ENCODE measurements at regions not wholly inside any gene's neighbourhood (a gene's known extent, or its start where the extent isn't known, plus 50 kb on each side); places are given as distances from the start of the nearest gene placed in this dataset.

DNA sequence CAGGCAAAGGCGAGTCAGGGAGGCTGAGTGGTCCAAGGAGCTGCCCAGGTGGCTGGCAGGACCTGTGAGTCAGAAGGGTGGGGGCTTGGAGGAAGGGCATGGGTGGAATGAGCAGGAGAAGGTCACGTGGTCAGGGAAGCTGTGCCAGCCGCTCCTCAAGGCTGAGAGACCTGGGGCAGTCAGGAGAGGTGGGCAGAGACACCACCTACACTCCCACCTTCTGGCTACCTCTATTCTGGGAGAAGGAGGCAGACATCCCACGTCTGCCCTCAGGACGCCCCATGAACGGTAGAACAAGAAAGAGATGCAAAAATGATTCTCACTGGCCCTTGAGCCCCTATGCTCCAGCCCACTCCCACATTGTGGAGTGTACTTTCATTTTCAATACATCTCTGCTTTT is 151.8 kb upstream of the RAB4A start:
- Histone ChIP-seq H3K4me3 (ENCODE audit: low read depth, low read length) (no peak overlapping the region), H3K9ac (ENCODE audit: low read length) (no peak overlapping the region), H3K27me3 (ENCODE audit: control insufficient read depth, insufficient read depth, low read length) (no peaks in the 10 kb centered on the region), H3K4me1 (ENCODE audit: control insufficient read depth, insufficient read depth, low read length) (peaks cover 24% of the 10 kb centered on the region), H3K27ac (ENCODE audit: low read depth, low read length) (no peak overlapping the region), H3K9me3 (ENCODE audit: control insufficient read depth, insufficient read depth, low read depth, low read length) (no peaks in the 10 kb centered on the region), H3K36me3 (ENCODE audit: control insufficient read depth, insufficient read depth, low read length) (no peaks in the 10 kb centered on the region)

DNA sequence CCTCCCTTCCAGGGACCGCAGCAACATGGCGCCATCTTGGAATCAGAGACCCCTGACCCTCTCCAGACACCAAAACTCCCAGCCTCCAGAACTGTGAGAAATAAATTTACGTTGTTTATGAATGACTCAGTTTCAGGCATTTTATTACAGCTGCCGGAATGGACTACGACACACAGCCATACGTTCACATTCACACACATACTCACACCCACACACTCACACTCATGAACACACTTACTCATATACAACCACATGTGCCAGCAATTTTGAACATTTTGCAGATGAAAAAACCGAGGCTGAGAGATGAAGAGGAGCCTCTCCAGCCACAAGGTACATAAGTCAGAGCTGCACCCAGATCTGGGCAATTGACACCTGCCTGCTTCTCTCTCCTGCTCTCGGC is 151.0 kb upstream of the RAB4A start:
- no peaks in the 10 kb centered on the region for H3K9me3 ChIP-seq (ENCODE audit: control insufficient read depth, insufficient read depth, low read depth, low read length)
- no peaks in the 10 kb centered on the region for H3K36me3 ChIP-seq (ENCODE audit: control insufficient read depth, insufficient read depth, low read length)

DNA sequence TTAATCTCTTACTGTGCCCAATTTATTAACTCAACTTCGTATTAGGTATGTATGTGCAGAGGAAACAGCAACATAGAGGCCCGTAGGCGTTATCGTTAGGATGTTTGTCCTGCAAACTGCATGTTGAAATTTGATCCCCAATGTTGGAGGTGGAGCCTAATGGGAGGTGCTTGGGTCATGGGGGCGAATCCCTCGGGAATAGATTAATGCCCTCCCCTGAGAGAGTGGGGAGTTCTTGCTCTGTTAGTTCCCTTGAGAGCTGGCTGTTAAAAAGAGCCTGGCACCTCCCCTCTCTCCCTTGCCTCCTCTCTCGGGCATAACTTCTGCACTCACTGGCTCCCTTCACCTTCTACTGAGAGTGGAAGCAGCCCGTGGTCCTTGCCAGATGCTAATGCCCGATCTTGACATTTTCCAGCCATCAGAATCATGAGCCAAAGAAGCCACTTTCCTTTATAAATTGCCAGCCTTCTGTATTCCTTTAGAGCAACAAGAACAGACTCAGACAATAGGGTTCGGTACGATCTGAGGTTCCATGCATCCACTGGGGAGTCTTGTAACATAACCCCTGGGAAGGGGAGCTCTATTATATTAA is 149.0 kb upstream of the RAB4A start:
- Histone ChIP-seq H3K9me3 (ENCODE audit: control insufficient read depth, insufficient read depth, low read depth, low read length) (no peaks in the 10 kb centered on the region), H3K27ac (ENCODE audit: low read depth, low read length) (no peak overlapping the region), H3K27me3 (ENCODE audit: control insufficient read depth, insufficient read depth, low read length) (no peaks in the 10 kb centered on the region), H3K4me1 (ENCODE audit: control insufficient read depth, insufficient read depth, low read length) (peaks cover 13% of the 10 kb centered on the region), H3K4me3 (ENCODE audit: low read depth, low read length) (no peak overlapping the region), H3K9ac (ENCODE audit: low read length) (no peak overlapping the region), H3K36me3 (ENCODE audit: control insufficient read depth, insufficient read depth, low read length) (no peaks in the 10 kb centered on the region)

More for the DNA sequence above, 151.0 kb upstream of the RAB4A start:
- peaks cover 17% of the 10 kb centered on the region for H3K4me1 ChIP-seq (ENCODE audit: control insufficient read depth, insufficient read depth, low read length)
- H3K27me3 ChIP-seq (ENCODE audit: control insufficient read depth, insufficient read depth, low read length), result no peaks in the 10 kb centered on the region
- H3K27ac ChIP-seq (ENCODE audit: low read depth, low read length), result no peak overlapping the region
- H3K4me3 ChIP-seq (ENCODE audit: low read depth, low read length), result no peak overlapping the region
- H3K9ac ChIP-seq (ENCODE audit: low read length), result no peak overlapping the region

DNA sequence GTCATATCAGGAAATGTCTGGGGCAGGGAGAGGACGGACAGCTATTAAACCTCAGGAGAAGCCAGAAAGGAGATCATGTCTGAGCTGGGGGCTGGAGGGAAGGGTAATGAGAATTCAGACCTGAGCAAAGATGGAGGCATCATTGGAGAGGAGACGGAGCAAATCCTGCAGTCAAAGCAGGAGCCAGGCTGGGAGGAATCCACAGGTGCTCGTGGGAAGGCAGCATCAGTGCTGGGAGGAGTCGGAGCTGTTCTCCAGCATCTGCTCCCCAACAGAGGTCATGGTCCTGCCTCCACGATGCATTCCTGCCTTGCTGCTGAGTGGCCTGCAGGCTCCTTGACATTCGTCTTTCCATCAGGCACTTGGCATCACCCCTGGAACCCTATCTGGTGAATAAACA is 148.3 kb upstream of the RAB4A start:
- Histone ChIP-seq H3K27me3 (ENCODE audit: control insufficient read depth, insufficient read depth, low read length) (no peaks in the 10 kb centered on the region), H3K4me3 (ENCODE audit: low read depth, low read length) (no peak overlapping the region), H3K9me3 (ENCODE audit: control insufficient read depth, insufficient read depth, low read depth, low read length) (no peaks in the 10 kb centered on the region), H3K4me1 (ENCODE audit: control insufficient read depth, insufficient read depth, low read length) (peaks cover 13% of the 10 kb centered on the region), H3K36me3 (ENCODE audit: control insufficient read depth, insufficient read depth, low read length) (no peaks in the 10 kb centered on the region), H3K9ac (ENCODE audit: low read length) (no peak overlapping the region), H3K27ac (ENCODE audit: low read depth, low read length) (no peak overlapping the region)

DNA sequence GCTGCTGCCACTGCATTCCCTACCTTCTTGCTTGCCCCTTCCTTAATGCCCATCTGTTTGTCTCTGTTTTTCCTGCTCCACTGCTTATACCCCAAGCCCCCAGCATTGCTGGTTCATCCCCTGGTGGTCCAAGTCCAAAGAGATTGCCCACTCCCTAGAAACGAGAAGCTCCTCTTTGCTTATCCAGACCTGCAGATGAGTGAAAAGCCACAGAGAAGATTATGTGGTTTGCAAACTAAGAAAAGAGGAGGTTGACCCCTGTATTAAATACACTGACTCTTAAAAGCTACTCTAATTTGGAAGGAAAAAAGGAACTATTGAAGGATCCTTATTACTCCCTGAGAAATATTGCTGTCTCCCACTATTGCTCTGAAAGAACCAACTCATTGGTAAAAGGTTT is 146.8 kb upstream of the RAB4A start:
- H3K36me3 ChIP-seq (ENCODE audit: control insufficient read depth, insufficient read depth, low read length), result no peaks in the 10 kb centered on the region
- H3K27ac ChIP-seq (ENCODE audit: low read depth, low read length), result no peak overlapping the region
- no peaks in the 10 kb centered on the region for H3K9me3 ChIP-seq (ENCODE audit: control insufficient read depth, insufficient read depth, low read depth, low read length)
- H3K9ac ChIP-seq (ENCODE audit: low read length), result no peak overlapping the region
- H3K4me1 ChIP-seq (ENCODE audit: control insufficient read depth, insufficient read depth, low read length), result peaks cover 15% of the 10 kb centered on the region
- H3K4me3 ChIP-seq (ENCODE audit: low read depth, low read length), result no peak overlapping the region
- no peaks in the 10 kb centered on the region for H3K27me3 ChIP-seq (ENCODE audit: control insufficient read depth, insufficient read depth, low read length)

DNA sequence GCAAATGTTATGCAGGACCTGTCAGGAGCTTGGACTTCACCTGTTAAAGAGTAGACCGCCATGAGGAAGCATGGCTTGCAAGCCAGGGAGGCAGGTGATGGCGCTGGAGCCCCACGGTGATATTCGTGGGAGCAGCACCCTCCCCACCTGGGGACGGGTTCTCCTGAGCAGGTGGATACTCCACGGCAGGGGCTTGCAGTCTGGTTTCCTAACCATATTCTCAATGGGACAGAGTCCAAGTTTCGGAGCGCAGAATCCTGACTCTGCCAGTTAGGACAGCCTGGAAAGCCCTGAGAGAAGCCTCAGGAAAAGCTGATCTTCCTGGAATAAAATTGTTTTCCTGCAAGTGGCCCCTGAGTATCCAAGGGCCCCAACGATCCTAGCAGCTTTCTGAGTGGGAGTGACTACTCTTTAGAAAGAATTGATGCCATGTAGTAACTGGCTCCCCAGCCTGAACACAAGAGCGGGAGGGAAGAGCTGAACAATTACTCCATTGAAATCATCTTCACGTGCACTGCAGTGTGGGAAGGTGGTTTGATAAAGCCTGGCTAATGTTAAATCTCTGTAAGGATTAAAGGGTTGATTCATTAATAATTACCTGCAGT is 146.3 kb upstream of the RAB4A start:
- Histone ChIP-seq H3K9me3 (ENCODE audit: control insufficient read depth, insufficient read depth, low read depth, low read length) (no peaks in the 10 kb centered on the region), H3K4me3 (ENCODE audit: low read depth, low read length) (no peak overlapping the region), H3K36me3 (ENCODE audit: control insufficient read depth, insufficient read depth, low read length) (no peaks in the 10 kb centered on the region), H3K4me1 (ENCODE audit: control insufficient read depth, insufficient read depth, low read length) (peaks cover 20% of the 10 kb centered on the region), H3K27ac (ENCODE audit: low read depth, low read length) (no peak overlapping the region), H3K27me3 (ENCODE audit: control insufficient read depth, insufficient read depth, low read length) (no peaks in the 10 kb centered on the region), H3K9ac (ENCODE audit: low read length) (no peak overlapping the region)

DNA sequence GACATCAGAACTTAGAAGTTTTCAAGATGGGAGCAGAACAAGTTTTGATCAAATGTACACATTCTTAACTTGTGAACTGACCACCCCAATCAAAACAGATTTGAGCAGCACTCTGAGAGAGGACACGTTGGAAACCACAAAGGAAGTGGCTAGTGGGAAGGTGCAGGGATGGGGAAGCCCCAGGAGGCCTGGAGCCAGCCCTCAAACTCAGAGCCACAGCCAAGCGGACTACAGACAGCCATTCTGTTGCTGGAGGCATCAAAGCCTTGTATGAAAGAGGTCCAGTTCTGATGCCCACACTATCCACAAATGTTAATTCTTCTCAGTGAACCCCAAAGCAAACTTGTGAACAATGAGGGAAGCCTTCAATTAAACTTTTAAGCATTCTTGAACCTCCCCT is 143.6 kb upstream of the RAB4A start:
- H3K4me3 ChIP-seq (ENCODE audit: low read depth, low read length), result no peak overlapping the region
- H3K27ac ChIP-seq (ENCODE audit: low read depth, low read length), result no peak overlapping the region
- no peak overlapping the region for H3K9ac ChIP-seq (ENCODE audit: low read length)
- no peaks in the 10 kb centered on the region for H3K27me3 ChIP-seq (ENCODE audit: control insufficient read depth, insufficient read depth, low read length)
- no peaks in the 10 kb centered on the region for H3K36me3 ChIP-seq (ENCODE audit: control insufficient read depth, insufficient read depth, low read length)
- H3K9me3 ChIP-seq (ENCODE audit: control insufficient read depth, insufficient read depth, low read depth, low read length), result no peaks in the 10 kb centered on the region
- peaks cover 18% of the 10 kb centered on the region; the same call in 1 of the 2 replicates for H3K4me1 ChIP-seq (ENCODE audit: control insufficient read depth, insufficient read depth, low read length)

DNA sequence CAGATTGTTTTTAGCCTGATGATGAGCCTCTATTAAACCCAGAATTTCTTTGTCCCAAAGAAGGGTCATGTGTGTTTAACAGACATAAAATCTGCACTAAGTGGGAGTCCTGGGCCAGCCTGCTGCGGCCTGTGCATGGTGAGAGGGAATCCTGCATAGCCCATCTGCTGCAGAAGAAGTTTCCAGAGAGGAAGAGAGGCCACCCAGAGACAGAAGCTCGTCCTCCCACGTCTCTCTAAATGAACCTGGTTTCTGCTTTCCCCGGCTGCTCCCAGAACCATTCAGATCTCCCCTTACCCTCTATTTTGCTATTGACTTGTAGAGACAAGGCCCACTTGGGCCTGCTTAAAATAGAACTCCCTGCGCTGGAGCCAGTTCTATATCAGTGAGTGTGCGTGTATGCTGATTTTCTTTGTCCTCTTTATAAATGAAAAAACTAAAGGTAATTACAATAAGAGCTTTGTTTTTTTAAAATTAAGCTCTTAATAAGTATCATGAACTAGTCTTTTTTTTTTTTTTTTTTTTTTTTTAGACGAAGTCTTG is 142.8 kb upstream of the RAB4A start:
- no peak overlapping the region for H3K27ac ChIP-seq (ENCODE audit: low read depth, low read length)
- no peaks in the 10 kb centered on the region; the same call in 1 of the 2 replicates for H3K9me3 ChIP-seq (ENCODE audit: control insufficient read depth, insufficient read depth, low read depth, low read length)
- H3K4me1 ChIP-seq (ENCODE audit: control insufficient read depth, insufficient read depth, low read length), result peaks cover 14% of the 10 kb centered on the region; the same call in 1 of the 2 replicates
- no peaks in the 10 kb centered on the region for H3K36me3 ChIP-seq (ENCODE audit: control insufficient read depth, insufficient read depth, low read length)
- no peak overlapping the region for H3K9ac ChIP-seq (ENCODE audit: low read length)
- H3K27me3 ChIP-seq (ENCODE audit: control insufficient read depth, insufficient read depth, low read length), result no peaks in the 10 kb centered on the region
- H3K4me3 ChIP-seq (ENCODE audit: low read depth, low read length), result no peak overlapping the region

DNA sequence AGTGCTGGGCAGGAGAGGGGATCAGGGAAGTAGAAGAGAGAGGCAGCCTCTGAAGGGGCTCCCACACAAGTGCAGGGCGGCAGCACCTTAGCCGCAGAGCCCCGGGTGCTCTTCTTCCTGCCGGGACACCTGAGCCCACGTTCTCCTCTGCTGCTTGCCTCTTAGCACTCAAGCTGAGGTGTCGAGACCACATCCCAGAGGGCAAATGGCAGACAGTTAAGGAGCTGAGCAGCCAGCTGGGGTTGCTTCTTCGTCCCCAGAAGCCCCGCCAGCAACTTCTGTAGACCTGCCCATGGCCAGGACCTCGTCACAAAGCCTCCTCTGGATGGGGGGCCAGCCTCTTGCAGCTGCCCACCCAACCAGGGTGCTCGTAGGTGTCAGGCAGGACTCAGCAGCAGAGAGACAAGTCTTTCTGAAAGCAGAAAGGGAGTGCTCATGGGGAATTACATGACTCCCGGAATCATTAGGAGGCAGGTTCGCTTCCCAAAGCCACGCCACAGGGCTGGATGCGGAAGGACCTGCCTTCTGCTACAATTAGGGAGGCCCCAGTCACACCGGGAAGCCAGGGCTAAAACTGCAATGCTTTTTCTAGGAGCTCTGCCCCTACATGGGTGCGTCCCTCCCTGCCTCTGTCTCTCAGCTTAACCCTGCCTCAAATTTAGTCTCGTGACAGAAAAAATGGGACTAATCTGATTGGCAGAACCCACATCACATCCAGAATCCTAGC is 141.4 kb upstream of the RAB4A start:
- Histone ChIP-seq H3K9ac (ENCODE audit: low read length) (no peak overlapping the region), H3K4me1 (ENCODE audit: control insufficient read depth, insufficient read depth, low read length) (peaks cover 14% of the 10 kb centered on the region; the same call in 1 of the 2 replicates), H3K27me3 (ENCODE audit: control insufficient read depth, insufficient read depth, low read length) (no peaks in the 10 kb centered on the region), H3K9me3 (ENCODE audit: control insufficient read depth, insufficient read depth, low read depth, low read length) (peaks cover 9% of the 10 kb centered on the region), H3K27ac (ENCODE audit: low read depth, low read length) (no peak overlapping the region), H3K36me3 (ENCODE audit: control insufficient read depth, insufficient read depth, low read length) (no peaks in the 10 kb centered on the region), H3K4me3 (ENCODE audit: low read depth, low read length) (no peak overlapping the region)

DNA sequence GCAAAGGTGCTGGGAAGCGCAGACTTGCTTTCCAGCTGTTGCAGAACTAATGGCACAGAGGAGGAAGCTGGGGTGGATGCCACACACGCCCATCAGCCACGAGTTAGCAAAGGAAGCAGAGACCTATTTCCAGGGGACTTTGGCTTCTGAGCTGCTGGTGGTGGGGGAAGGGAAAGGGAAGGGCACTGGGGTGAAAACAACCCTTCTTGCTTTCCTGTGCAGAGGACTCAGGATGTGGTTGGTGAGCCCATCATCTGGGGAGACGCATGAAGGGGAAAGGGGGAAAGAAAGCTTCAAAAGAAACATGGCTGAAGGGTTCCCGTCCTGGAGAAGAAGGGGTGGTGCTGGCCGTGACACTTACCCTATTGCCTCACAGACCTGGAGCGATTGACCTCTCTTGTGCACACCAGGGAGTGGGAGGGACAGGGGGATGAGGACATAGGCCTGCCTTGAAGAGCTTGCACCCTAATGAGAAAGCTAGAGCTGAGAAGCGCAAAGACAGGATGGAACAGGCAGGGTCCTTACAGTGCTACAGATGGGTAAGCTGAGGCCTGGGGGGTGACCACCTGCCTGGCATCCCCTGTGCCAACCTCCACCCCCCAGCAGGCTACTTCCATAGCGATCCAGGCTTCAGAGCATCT is 140.8 kb upstream of the RAB4A start:
- H3K9me3 ChIP-seq (ENCODE audit: control insufficient read depth, insufficient read depth, low read depth, low read length), result peaks cover 15% of the 10 kb centered on the region
- no peak overlapping the region for H3K9ac ChIP-seq (ENCODE audit: low read length)
- no peaks in the 10 kb centered on the region for H3K27me3 ChIP-seq (ENCODE audit: control insufficient read depth, insufficient read depth, low read length)
- no peak overlapping the region for H3K4me3 ChIP-seq (ENCODE audit: low read depth, low read length)
- H3K36me3 ChIP-seq (ENCODE audit: control insufficient read depth, insufficient read depth, low read length), result no peaks in the 10 kb centered on the region; the same call in 1 of the 2 replicates
- no peak overlapping the region for H3K27ac ChIP-seq (ENCODE audit: low read depth, low read length)
- peaks cover 14% of the 10 kb centered on the region; the same call in 1 of the 2 replicates for H3K4me1 ChIP-seq (ENCODE audit: control insufficient read depth, insufficient read depth, low read length)

All from HUES6 (cell line).